Liver (tissue), 3 donors: ENCODE measurements at regions not wholly inside any gene's neighbourhood (a gene's known extent, or its start where the extent isn't known, plus 50 kb on each side); places are given as distances from the start of the nearest gene placed in this dataset.

Source experiments
- GABPA ChIP-seq, 2 donors: IDR thresholded peaks in 1 of 2; conservative IDR thresholded peaks in 1 of 2; 2 replicates each; pipeline ENCODE4 v1.6.1; 2016; ENCODE audit warnings: antibody characterized with exemption in 2 of 2, mild to moderate bottlenecking in 1 of 2, moderate library complexity in 1 of 2
- JUND ChIP-seq, 2 donors: IDR thresholded peaks; 2 replicates each; pipeline ENCODE4 v1.6.1; 2016; ENCODE audit warnings: antibody characterized with exemption in 2 of 2
- SP1 ChIP-seq: IDR thresholded peaks from 2 replicates; pipeline ENCODE4 v1.6.1; 2018; ENCODE audit warnings: antibody characterized with exemption, mild to moderate bottlenecking
- TAF1 ChIP-seq: conservative IDR thresholded peaks from 2 replicates; pipeline ENCODE4 v1.6.1; 2016; ENCODE audit warnings: antibody characterized with exemption, mild to moderate bottlenecking
- YY1 ChIP-seq: IDR thresholded peaks from 2 replicates; pipeline ENCODE4 v1.6.1; 2016; ENCODE audit warnings: antibody characterized with exemption, mild to moderate bottlenecking
- TF ChIP-seq, protein P1 (sequence below): IDR thresholded peaks from 2 replicates; pipeline ENCODE4 v1.6.1; 2016; ENCODE audit warnings: antibody characterized with exemption
- TF ChIP-seq, protein P2 (sequence below): fragments of 150-350 bp; IDR thresholded peaks from 2 replicates; pipeline ENCODE4 v1.5.1; 2017; ENCODE audit warnings: improper control_type of control experiment, low read depth, low read length; ENCODE audit not compliant: missing input control
- TF ChIP-seq, protein P3 (sequence below): IDR thresholded peaks from 2 replicates; pipeline ENCODE4 v1.6.1; 2016; ENCODE audit warnings: antibody characterized with exemption, mild to moderate bottlenecking
- donor health status: healthy.
- donor health status: healthy.

DNA sequence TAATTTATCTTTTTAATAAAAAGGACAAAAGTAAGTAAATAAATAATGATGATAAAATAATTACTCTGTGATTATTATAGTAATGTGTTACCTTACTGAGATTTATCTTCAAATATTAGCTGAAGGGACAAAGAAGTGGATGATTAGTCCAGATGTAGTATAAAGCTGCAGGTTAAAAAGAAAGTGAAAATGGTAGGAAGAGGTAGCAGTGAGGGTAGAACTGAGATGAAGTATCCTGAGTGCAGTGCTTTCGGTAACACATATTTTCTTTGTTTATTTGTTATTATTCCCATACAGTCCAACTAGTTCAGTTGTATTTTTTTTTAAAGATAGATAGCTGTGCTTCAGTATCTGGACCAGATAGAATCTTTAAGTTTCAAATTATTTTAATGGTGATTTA, 1203.5 kb downstream of the NCAM2 start:
- TF ChIP-seq SP1 (no peak), JUND (IDR thresholded peaks at IDR 0.05) (no peak), TAF1 (no peak), YY1 (no peak), GABPA (IDR thresholded peaks at IDR 0.05 in 1 of 2, conservative IDR thresholded peaks at IDR 0.05 in 1 of 2) (no peak)
- TF ChIP-seq, protein P1, sequence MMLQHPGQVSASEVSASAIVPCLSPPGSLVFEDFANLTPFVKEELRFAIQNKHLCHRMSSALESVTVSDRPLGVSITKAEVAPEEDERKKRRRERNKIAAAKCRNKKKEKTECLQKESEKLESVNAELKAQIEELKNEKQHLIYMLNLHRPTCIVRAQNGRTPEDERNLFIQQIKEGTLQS: no peak
- TF ChIP-seq, protein P2, sequence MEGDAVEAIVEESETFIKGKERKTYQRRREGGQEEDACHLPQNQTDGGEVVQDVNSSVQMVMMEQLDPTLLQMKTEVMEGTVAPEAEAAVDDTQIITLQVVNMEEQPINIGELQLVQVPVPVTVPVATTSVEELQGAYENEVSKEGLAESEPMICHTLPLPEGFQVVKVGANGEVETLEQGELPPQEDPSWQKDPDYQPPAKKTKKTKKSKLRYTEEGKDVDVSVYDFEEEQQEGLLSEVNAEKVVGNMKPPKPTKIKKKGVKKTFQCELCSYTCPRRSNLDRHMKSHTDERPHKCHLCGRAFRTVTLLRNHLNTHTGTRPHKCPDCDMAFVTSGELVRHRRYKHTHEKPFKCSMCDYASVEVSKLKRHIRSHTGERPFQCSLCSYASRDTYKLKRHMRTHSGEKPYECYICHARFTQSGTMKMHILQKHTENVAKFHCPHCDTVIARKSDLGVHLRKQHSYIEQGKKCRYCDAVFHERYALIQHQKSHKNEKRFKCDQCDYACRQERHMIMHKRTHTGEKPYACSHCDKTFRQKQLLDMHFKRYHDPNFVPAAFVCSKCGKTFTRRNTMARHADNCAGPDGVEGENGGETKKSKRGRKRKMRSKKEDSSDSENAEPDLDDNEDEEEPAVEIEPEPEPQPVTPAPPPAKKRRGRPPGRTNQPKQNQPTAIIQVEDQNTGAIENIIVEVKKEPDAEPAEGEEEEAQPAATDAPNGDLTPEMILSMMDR: no peak
- TF ChIP-seq, protein P3, sequence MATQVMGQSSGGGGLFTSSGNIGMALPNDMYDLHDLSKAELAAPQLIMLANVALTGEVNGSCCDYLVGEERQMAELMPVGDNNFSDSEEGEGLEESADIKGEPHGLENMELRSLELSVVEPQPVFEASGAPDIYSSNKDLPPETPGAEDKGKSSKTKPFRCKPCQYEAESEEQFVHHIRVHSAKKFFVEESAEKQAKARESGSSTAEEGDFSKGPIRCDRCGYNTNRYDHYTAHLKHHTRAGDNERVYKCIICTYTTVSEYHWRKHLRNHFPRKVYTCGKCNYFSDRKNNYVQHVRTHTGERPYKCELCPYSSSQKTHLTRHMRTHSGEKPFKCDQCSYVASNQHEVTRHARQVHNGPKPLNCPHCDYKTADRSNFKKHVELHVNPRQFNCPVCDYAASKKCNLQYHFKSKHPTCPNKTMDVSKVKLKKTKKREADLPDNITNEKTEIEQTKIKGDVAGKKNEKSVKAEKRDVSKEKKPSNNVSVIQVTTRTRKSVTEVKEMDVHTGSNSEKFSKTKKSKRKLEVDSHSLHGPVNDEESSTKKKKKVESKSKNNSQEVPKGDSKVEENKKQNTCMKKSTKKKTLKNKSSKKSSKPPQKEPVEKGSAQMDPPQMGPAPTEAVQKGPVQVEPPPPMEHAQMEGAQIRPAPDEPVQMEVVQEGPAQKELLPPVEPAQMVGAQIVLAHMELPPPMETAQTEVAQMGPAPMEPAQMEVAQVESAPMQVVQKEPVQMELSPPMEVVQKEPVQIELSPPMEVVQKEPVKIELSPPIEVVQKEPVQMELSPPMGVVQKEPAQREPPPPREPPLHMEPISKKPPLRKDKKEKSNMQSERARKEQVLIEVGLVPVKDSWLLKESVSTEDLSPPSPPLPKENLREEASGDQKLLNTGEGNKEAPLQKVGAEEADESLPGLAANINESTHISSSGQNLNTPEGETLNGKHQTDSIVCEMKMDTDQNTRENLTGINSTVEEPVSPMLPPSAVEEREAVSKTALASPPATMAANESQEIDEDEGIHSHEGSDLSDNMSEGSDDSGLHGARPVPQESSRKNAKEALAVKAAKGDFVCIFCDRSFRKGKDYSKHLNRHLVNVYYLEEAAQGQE: no peak
